Colonic mucosa (tissue), 4 donors: ENCODE measurements at regions not wholly inside any gene's neighbourhood (a gene's known extent, or its start where the extent isn't known, plus 50 kb on each side); places are given as distances from the start of the nearest gene placed in this dataset.

Source experiments
- DNase-seq: peaks from one replicate; pipeline ENCODE4 v3.0.0-alpha.2; 2020
- H3K27ac ChIP-seq: fragments of 200-600 bp; one replicate; pipeline ENCODE4 v1.8.0; 2021
- H3K27me3 ChIP-seq: fragments of 200-600 bp; one replicate; pipeline ENCODE4 v1.8.0; 2021
- H3K36me3 ChIP-seq: fragments of 200-600 bp; one replicate; pipeline ENCODE4 v1.8.0; 2021
- H3K4me1 ChIP-seq: fragments of 200-600 bp; one replicate; pipeline ENCODE4 v1.8.0; 2021; ENCODE audit warnings: mild to moderate bottlenecking
- H3K4me3 ChIP-seq: fragments of 200-600 bp; one replicate; pipeline ENCODE4 v1.8.0; 2021
- H3K9ac ChIP-seq, 2 donors: one replicate each; pipeline ENCODE4 v1.7.0; 2013; ENCODE audit warnings: control low read depth in 2 of 2, low read depth in 2 of 2, low read length in 2 of 2
- H3K9me3 ChIP-seq: fragments of 200-600 bp; one replicate; pipeline ENCODE4 v1.8.0; 2021
- intact Hi-C: fragments of 100-400 bp; cut with DNase I; formaldehyde crosslinking; loops from one replicate; pipeline ENCODE4 v1.14.1; 2022
- TF ChIP-seq, protein P1 (sequence below): fragments of 200-600 bp; IDR thresholded peaks from one replicate; pipeline ENCODE4 v1.8.0; 2022; ENCODE audit warnings: antibody characterized with exemption, mild to moderate bottlenecking
- donor health status: healthy.
- donor health status: DM: no; HTN: no; CAD: no.
- donor health status: DM: no; HTN: no; CAD: no.

DNA sequence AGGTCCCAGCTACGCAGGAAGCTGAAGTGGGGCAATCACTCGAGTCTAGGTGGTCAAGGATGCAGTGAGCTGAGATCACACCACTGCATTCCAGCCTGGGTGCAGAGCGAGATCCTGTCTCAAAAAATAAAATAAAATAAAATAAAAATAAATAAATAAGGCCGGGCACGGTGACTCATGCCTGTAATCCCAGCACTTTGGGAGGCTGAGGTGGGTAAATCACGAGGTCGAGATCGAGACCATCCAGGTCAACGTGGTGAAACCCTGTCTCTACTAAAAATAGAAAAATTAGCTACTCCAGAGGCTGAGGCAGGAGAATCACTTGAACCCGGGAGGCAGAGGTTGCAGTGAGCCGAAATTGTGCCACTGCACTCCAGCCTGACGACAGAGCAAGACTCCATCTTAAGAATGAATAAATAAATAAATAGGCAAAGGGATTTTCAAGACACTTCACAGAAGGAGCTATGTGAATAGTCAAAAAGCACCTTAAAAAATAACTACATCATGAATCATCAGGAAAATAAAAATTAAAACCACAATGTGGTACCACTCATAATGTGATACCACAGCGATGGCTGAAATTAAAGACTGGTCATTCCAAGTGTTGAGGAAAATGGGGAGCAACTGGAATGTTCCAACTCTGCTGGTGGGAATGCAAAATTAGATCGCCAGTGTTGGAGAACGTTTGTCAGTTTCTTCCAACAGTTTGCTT lies 92.9 kb upstream of the TBX3 start:
- Histone ChIP-seq H3K9me3 (no peaks in the 10 kb centered on the region), H3K4me1 (no peaks in the 10 kb centered on the region), H3K27ac (no peak overlapping the region), H3K27me3 (no peaks in the 10 kb centered on the region), H3K9ac (no peak overlapping the region), H3K36me3 (no peaks in the 10 kb centered on the region), H3K4me3 (no peak overlapping the region)
- TF ChIP-seq, protein P1, sequence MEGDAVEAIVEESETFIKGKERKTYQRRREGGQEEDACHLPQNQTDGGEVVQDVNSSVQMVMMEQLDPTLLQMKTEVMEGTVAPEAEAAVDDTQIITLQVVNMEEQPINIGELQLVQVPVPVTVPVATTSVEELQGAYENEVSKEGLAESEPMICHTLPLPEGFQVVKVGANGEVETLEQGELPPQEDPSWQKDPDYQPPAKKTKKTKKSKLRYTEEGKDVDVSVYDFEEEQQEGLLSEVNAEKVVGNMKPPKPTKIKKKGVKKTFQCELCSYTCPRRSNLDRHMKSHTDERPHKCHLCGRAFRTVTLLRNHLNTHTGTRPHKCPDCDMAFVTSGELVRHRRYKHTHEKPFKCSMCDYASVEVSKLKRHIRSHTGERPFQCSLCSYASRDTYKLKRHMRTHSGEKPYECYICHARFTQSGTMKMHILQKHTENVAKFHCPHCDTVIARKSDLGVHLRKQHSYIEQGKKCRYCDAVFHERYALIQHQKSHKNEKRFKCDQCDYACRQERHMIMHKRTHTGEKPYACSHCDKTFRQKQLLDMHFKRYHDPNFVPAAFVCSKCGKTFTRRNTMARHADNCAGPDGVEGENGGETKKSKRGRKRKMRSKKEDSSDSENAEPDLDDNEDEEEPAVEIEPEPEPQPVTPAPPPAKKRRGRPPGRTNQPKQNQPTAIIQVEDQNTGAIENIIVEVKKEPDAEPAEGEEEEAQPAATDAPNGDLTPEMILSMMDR, result no peak
- intact Hi-C loops, result no loop called here
- no peak for DNase-seq

DNA sequence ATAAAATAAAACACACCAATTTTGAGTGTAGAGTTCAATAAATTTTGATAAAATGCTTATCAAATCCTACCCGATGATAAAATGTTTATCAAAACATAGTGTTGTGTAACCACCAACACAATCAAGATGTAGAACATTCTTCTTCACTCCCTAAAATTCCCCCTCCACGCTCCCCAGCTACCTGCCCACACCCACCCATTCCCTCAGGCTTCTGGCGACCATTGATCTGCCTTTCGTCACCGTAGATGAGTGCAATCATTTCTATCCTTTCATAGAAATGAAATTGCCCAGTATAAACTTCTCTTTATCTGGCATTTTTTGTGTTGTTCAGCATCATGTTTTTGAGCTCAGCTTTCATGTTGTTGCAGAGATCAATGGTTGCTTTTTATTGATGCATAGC lies 90.7 kb upstream of the TBX3 start:
- Histone ChIP-seq H3K36me3 (no peaks in the 10 kb centered on the region), H3K27ac (no peak overlapping the region), H3K9ac (no peak overlapping the region), H3K9me3 (no peaks in the 10 kb centered on the region), H3K27me3 (no peaks in the 10 kb centered on the region), H3K4me3 (no peak overlapping the region), H3K4me1 (no peaks in the 10 kb centered on the region)
- TF ChIP-seq, protein P1, result no peak
- no peak for DNase-seq
- intact Hi-C loops, result no loop called here

DNA sequence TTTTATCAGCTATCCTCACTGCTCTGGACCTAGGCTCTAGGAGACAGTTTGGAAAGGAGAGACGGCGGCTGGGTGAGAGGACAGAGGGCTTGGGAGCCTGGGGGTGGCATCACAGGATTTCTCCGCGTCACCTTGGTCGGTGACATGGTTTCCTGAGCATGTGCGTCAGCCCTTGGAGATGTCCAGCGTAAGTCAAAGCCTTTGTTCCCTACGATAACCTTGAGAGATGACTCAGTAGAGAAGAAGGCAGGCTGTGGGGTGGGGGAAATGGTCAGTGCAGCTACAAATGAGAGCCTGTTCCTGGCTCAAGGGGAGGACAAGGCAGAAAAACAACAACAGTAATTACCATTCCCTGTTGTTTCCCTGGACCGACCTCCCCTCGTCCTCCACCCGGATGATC lies 90.2 kb upstream of the TBX3 start:
- Histone ChIP-seq H3K4me3 (no peak overlapping the region), H3K36me3 (no peaks in the 10 kb centered on the region), H3K27ac (no peak overlapping the region), H3K9ac (no peak overlapping the region), H3K9me3 (no peaks in the 10 kb centered on the region), H3K27me3 (no peaks in the 10 kb centered on the region), H3K4me1 (no peaks in the 10 kb centered on the region)
- TF ChIP-seq, protein P1, result no peak
- intact Hi-C loops, result no loop called here
- no peak for DNase-seq

DNA sequence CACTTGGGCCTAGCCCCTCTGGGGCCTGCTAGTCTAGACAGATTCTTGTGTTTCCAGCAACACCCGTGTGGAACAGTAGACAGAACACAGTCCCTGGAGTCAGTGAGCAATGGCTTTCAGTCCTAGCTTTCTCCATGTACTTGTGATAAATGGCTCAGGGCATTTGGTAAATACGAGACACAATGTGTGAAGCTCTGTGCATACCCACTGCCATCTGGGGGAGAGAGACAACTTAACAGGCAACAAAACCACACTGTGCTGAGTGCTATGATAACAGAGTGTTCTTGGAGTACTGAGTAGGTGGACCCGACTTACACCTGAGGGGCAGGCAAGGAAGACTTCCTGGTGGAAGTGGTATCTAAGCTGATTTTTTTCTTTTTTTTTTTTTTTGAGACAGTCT lies 86.3 kb upstream of the TBX3 start:
- DNase-seq, result no peak
- no peaks in the 10 kb centered on the region for H3K36me3 ChIP-seq
- H3K27ac ChIP-seq, result no peak overlapping the region
- H3K27me3 ChIP-seq, result no peaks in the 10 kb centered on the region
- H3K4me1 ChIP-seq, result no peaks in the 10 kb centered on the region
- no peaks in the 10 kb centered on the region for H3K9me3 ChIP-seq
- TF ChIP-seq, protein P1, result no peak
- intact Hi-C loops, result no loop called here
- H3K4me3 ChIP-seq, result no peak overlapping the region
- H3K9ac ChIP-seq, result no peak overlapping the region

DNA sequence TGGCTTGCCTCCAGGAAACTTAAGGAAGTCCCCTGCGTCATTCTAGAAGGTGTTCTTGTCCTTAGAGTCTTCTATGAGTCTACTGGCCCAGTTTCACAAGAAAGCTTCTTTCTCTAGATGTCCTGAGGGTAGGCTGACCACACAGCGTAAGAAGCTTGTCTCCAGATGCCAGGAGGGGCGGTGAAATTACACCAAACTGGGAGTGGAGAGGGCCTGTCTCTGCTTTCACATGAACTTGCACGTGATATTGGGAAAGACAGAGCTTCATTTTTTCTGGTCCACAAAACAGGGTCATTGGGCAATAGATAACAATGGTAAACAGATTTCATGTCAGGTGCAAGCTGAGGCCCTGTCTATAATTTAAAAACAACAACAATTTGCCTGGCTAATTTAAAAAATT lies 85.7 kb upstream of the TBX3 start:
- H3K36me3 ChIP-seq, result no peaks in the 10 kb centered on the region

More for the DNA sequence above, 85.7 kb upstream of the TBX3 start:
- Histone ChIP-seq H3K4me3 (no peak overlapping the region), H3K4me1 (no peaks in the 10 kb centered on the region), H3K27ac (no peak overlapping the region), H3K9ac (no peak overlapping the region), H3K27me3 (no peaks in the 10 kb centered on the region), H3K9me3 (no peaks in the 10 kb centered on the region)
- no peak for DNase-seq
- TF ChIP-seq, protein P1, result no peak
- intact Hi-C loops, result no loop called here
